Heart left ventricle (tissue), 16 donors: ENCODE measurements at regions not wholly inside any gene's neighbourhood (a gene's known extent, or its start where the extent isn't known, plus 50 kb on each side); places are given as distances from the start of the nearest gene placed in this dataset.

Source experiments
- ATAC-seq, 4 donors: fragments of 200-7000 bp; cut with Tn5 transposase; one replicate each; pipeline ENCODE4 v1.9.1; 2020 to 2022; ENCODE audit warnings: moderate library complexity in 4 of 4, mild to moderate bottlenecking in 3 of 4, moderate number of reproducible peaks in 1 of 4
- DNase-seq, 5 donors: peaks; one replicate each; pipeline ENCODE4 v3.0.0-alpha.2; 2020
- H3K27ac ChIP-seq, 12 donors: fragments of 200-600 bp; sonication (generic) in 4 of 12; one replicate each; pipeline versions ENCODE4 v1.5.0 to v1.8.0; 2016 to 2022; ENCODE audit warnings: mild to moderate bottlenecking in 2 of 12
- H3K27me3 ChIP-seq, 9 donors: fragments of 200-600 bp; sonication (generic) in 2 of 9; one replicate each; pipeline versions ENCODE4 v1.5.1 to v1.8.0; 2016 to 2022; ENCODE audit warnings: mild to moderate bottlenecking in 3 of 9
- H3K36me3 ChIP-seq, 9 donors: fragments of 200-600 bp; sonication (generic) in 2 of 9; one replicate each; pipeline versions ENCODE4 v1.5.0 to v1.8.0; 2018 to 2022; ENCODE audit warnings: mild to moderate bottlenecking in 2 of 9
- H3K4me1 ChIP-seq, 12 donors: fragments of 200-600 bp; sonication (generic) in 4 of 12; one replicate each; pipeline versions ENCODE4 v1.5.0 to v1.8.0; 2016 to 2022; ENCODE audit warnings: mild to moderate bottlenecking in 3 of 12
- H3K4me3 ChIP-seq, 12 donors: fragments of 200-600 bp; sonication (generic) in 4 of 12; one replicate each; pipeline versions ENCODE4 v1.5.0 to v1.8.0; 2017 to 2022; ENCODE audit warnings: mild to moderate bottlenecking in 9 of 12, moderate library complexity in 4 of 12
- H3K9me3 ChIP-seq, 12 donors: fragments of 200-600 bp; sonication (generic) in 4 of 12; one replicate each; pipeline versions ENCODE4 v1.5.0 to v1.8.0; 2016 to 2022; ENCODE audit warnings: mild to moderate bottlenecking in 1 of 12
- POLR2A ChIP-seq, 2 donors: fragments of 450-650 bp; IDR thresholded peaks; one replicate each; pipeline ENCODE4 v1.6.1; 2017; ENCODE audit warnings: antibody characterized with exemption in 2 of 2, mild to moderate bottlenecking in 2 of 2, moderate library complexity in 2 of 2
- WGBS, 4 donors: extraction: QIAGEN DNeasy Blood & Tissue Kit in 2 of 4; methylation state at CpG; one replicate each; pipeline versions ENCODE4 v1.1.5 to v1.1.7; 2013 to 2018; 5-methylcytosine and 5-hydroxymethylcytosine counted together
- intact Hi-C, 10 donors: fragments of 100-400 bp; cut with DNase I; formaldehyde crosslinking; loops; one replicate each; pipeline versions ENCODE4 v1.11.1 to v1.14.2; 2022
- TF ChIP-seq, protein P1 (sequence below), 12 donors: fragments of 200-600 bp; sonication (generic) in 4 of 12; IDR thresholded peaks; one replicate each; pipeline versions ENCODE4 v1.5.0 to v1.8.0; 2018 to 2022; ENCODE audit warnings: antibody characterized with exemption in 12 of 12, mild to moderate bottlenecking in 5 of 12
- donor health status: ischemic (EF 13 %, LVEDD 7.1; RV severe dilation, severe dysfunction).
- donor health status: healthy with polysubstance abuse.
- donor health status: DM: no; HTN: yes; CAD: no.
- donor health status: DM: no; HTN: no; CAD: no.
- donor health status: ischemic (EF 25% LVEDD 6.9; RV normal size, moderate dysfunction).
- donor health status: ischemic (EF 25% LVEDD 5.7; RV mildly dilated, moderate dysfunction).
- donor health status: healthy.
- donor health status: DM: yes; HTN: yes; CAD: no.
- donor health status: ischemic (EF 35%, LVEDD 5.7; RV mildly dilated, moderate dysfunction).
- donor health status: nonischemic (EF 11% LVEDD 7.7; RV severe dilation, severe dysfunction).
- donor health status: DM: yes; HTN: yes; CAD: no.
- donor health status: PGD.
- donor health status: ischemic (EF 29% LVEDD 5.4; RV normal size, mild dysfunction).
- donor health status: nonischemic (EF 23%, LVEDD 6.1; RV moderate dilation, normal function).

DNA sequence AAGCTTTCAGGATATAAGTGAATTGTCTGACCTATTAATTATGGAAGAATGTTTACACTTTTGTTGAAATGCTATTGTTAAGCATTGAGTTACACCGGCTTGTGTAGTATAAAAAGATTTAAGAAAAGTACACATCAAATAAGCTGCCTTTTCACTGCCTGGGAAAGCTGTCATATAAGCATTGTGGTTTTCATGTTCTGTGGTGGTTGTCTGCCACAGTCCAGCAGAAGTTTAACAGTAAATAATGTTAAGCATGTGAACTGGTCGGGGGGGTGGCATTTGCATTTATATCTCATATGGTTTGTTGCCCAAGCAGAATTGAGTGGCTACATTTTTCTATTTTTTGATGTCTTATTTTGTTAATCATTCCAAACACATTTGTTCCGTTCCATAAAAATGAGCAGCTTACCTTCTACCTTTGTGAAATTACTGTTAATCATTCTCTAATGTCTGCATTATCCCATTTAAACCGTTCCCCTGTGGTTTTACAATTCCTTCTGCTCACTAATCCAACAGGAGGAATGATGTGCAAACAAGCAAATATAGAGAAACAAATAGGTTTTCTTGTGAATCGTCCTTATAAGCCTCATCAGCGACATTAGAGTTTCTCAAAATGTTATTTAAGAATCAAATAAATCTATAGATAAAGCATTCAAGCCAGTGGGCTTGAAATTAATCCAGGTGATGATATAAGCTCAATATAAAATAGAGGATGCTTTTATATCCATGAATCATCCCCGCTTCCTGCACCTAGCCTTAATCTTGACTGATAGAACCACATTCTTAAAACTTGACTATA, 160.8 kb upstream of the SAMSN1 start:
- no peak for TF ChIP-seq POLR2A (IDR thresholded peaks at IDR 0.05)
- TF ChIP-seq, protein P1, sequence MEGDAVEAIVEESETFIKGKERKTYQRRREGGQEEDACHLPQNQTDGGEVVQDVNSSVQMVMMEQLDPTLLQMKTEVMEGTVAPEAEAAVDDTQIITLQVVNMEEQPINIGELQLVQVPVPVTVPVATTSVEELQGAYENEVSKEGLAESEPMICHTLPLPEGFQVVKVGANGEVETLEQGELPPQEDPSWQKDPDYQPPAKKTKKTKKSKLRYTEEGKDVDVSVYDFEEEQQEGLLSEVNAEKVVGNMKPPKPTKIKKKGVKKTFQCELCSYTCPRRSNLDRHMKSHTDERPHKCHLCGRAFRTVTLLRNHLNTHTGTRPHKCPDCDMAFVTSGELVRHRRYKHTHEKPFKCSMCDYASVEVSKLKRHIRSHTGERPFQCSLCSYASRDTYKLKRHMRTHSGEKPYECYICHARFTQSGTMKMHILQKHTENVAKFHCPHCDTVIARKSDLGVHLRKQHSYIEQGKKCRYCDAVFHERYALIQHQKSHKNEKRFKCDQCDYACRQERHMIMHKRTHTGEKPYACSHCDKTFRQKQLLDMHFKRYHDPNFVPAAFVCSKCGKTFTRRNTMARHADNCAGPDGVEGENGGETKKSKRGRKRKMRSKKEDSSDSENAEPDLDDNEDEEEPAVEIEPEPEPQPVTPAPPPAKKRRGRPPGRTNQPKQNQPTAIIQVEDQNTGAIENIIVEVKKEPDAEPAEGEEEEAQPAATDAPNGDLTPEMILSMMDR (IDR thresholded peaks at IDR 0.05), result no peak
- H3K9me3 ChIP-seq, result peaks cover 0 to 5% (median 0%) of the 10 kb centered on the region in 12 donors
- H3K27ac ChIP-seq, result no peak overlapping the region
- no peak overlapping the region for H3K4me3 ChIP-seq
- intact Hi-C loops, result no loop called here
- no peaks in the 10 kb centered on the region for H3K36me3 ChIP-seq
- no peak for DNase-seq
- H3K27me3 ChIP-seq, result no peaks in the 10 kb centered on the region
- no peaks in the 10 kb centered on the region for H3K4me1 ChIP-seq
- WGBS, 4 donors, result 59 to 71% (median 67%) methylated on average over 7 of the region's 7 CpGs
- ATAC-seq, result no peak

DNA sequence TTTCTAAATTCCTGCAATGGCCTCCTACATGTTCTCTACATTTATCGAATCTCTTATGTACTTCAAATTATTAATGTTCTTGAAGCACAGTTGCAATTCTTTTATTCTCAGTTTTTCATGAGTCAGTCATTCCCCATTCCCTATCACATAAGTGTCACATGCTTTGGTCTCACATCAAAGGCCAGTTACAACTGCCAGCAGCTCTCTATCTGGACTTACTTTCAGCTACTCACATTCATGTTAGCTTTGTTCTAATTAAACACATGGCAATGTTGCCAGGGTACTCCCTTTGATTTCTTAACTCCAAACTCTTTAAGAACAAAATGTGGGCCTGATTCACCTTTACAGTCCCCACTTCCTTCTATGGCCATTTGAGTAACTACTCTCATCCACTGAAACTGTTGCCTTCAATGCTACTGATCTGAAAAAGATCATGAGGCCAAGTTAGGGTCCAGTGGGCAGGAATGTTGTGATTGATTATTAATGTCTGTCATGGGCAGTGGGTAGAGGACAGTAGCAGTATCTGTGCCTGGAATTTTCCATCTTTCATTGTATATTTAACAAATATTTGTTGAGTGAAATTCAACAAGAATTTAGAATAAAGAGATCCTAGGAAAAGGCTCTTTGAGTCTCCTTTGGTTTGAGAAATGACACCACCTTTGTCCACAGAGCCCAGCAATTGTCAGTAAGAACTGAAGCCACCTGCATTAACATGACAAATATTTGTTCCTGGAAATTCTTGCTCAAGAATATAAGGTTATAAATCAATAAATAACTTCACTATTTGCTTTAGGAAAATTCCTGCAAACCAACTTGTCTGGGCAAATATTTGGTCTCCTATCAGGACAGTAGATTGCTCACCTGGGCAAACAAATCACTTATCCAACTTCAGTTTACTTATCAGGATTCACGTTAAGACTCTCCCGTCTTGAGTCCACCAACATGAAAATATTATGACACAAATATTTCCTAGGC, 153.6 kb upstream of the SAMSN1 start:
- WGBS, 4 donors, result 82 to 87% (median 85%) methylated on average over 3 of the region's 3 CpGs
- ATAC-seq, result no peak
- H3K27me3 ChIP-seq, result no peaks in the 10 kb centered on the region

DNA sequence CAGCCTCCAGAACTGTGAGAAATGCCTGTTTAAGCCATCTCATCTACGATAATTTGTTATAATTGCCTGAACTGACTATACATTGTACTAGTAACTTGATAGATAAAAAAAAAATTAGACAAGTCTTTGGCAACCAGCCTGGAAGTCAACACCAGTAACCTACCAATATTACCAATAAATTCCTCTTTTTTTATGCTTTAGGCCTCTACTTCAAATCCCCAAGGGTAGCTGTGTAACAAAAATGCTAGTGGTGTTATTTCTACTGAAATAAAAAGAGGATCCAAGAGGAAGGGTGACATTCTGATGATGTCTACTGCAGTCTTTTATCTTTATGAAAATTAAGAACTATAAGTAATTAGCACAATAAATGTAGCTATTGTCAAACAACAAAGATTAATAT, 151.7 kb upstream of the SAMSN1 start:
- Histone ChIP-seq H3K4me3 (no peak overlapping the region), H3K27ac (no peak overlapping the region), H3K9me3 (no peaks in the 10 kb centered on the region), H3K27me3 (no peaks in the 10 kb centered on the region), H3K4me1 (no peaks in the 10 kb centered on the region), H3K36me3 (no peaks in the 10 kb centered on the region)
- no peak for DNase-seq
- no peak for ATAC-seq
- intact Hi-C loops, result no loop called here
- 83 to 94% (median 86%) methylated on average over 1 of the region's 1 CpG for WGBS, 4 donors
- TF ChIP-seq, protein P1 (IDR thresholded peaks at IDR 0.05), result no peak
- TF ChIP-seq POLR2A (IDR thresholded peaks at IDR 0.05), result no peak

More for the DNA sequence above, 153.6 kb upstream of the SAMSN1 start:
- H3K36me3 ChIP-seq, result no peaks in the 10 kb centered on the region
- TF ChIP-seq, protein P1 (IDR thresholded peaks at IDR 0.05), result no peak
- no peak for TF ChIP-seq POLR2A (IDR thresholded peaks at IDR 0.05)
- DNase-seq, result no peak
- intact Hi-C loops, result no loop called here
- H3K27ac ChIP-seq, result no peak overlapping the region
- no peak overlapping the region for H3K4me3 ChIP-seq
- H3K9me3 ChIP-seq, result no peaks in the 10 kb centered on the region
- H3K4me1 ChIP-seq, result no peaks in the 10 kb centered on the region

DNA sequence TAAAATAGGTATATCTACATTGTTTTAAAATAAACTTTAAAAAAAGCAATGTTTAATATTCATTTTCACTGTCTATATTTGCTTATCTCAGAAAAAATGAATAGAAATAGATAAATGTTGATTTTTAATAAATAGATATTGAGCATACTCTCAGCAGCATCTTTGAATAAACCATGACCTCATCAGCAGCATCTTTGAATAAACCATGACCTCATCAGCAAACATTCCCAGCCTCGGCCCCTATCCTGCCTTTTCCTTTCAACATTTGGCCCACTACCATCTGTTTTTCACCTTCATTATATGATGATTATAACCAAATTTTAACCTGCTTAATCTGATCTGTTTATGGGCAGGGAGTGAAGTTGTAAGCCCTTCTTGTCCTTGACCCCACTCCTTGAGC, 148.7 kb upstream of the SAMSN1 start:
- no peak overlapping the region for H3K4me3 ChIP-seq
- ATAC-seq (no peak), DNase-seq (no peak)
- H3K27ac ChIP-seq, result no peak overlapping the region
- 11 to 33% (median 18%) methylated on average over 1 of the region's 1 CpG for WGBS, 4 donors
- H3K27me3 ChIP-seq, result no peaks in the 10 kb centered on the region
- TF ChIP-seq POLR2A (IDR thresholded peaks at IDR 0.05), result no peak
- TF ChIP-seq, protein P1 (IDR thresholded peaks at IDR 0.05), result no peak
- no peaks in the 10 kb centered on the region for H3K4me1 ChIP-seq
- intact Hi-C loops, result no loop called here
- H3K36me3 ChIP-seq, result no peaks in the 10 kb centered on the region
- no peaks in the 10 kb centered on the region for H3K9me3 ChIP-seq
